DMS114 treated with DMSO at 0.1 percent for 48 hours (cell line): ENCODE measurements at regions not wholly inside any gene's neighbourhood (a gene's known extent, or its start where the extent isn't known, plus 50 kb on each side); places are given as distances from the start of the nearest gene placed in this dataset.

Source experiments
- DNase-seq: peaks from one replicate; lab custom pipeline; 2025; ENCODE audit not compliant: unreplicated experiment; lab: John Stamatoyannopoulos, UW

GRCh38 chr9:90037146-90037797 lies 432.5 kb downstream of the GADD45G start:
- DNase-seq, result no peak

GRCh38 chr9:90038763-90039162 lies 434.0 kb downstream of the GADD45G start:
- no peak for DNase-seq

GRCh38 chr9:90044263-90044662 lies 439.5 kb downstream of the GADD45G start:
- no peak for DNase-seq

- DNase-seq, result no peak
Observed at GRCh38 chr9:90044710-90045151, 439.9 kb downstream of the GADD45G start.

GRCh38 chr9:90046317-90046861 lies 441.6 kb downstream of the GADD45G start:
- no peak for DNase-seq

- no peak for DNase-seq
Observed at GRCh38 chr9:90047828-90048227, 443.0 kb downstream of the GADD45G start.

GRCh38 chr9:90052366-90052765 lies 447.6 kb downstream of the GADD45G start:
- no peak for DNase-seq

GRCh38 chr9:90053027-90053426 lies 448.2 kb downstream of the GADD45G start:
- no peak for DNase-seq

- DNase-seq, result no peak
Observed at GRCh38 chr9:90054810-90055209, 450.0 kb downstream of the GADD45G start.

- DNase-seq, result no peak
Observed at GRCh38 chr9:90055226-90055625, 450.4 kb downstream of the GADD45G start.

GRCh38 chr9:90057361-90057760 lies 452.5 kb downstream of the GADD45G start:
- DNase-seq, result no peak

- no peak for DNase-seq
Observed at GRCh38 chr9:90058182-90058763, 453.5 kb downstream of the GADD45G start.

- no peak for DNase-seq
Observed at GRCh38 chr9:90059436-90059835, 454.6 kb downstream of the GADD45G start.

- no peak for DNase-seq
Observed at GRCh38 chr9:90060256-90060655, 455.4 kb downstream of the GADD45G start.

- DNase-seq, result no peak
Observed at GRCh38 chr9:90061187-90061586, 456.4 kb downstream of the GADD45G start.

- DNase-seq, result no peak
Observed at GRCh38 chr9:90062982-90063381, 458.2 kb downstream of the GADD45G start.

- no peak for DNase-seq
Observed at GRCh38 chr9:90064248-90064647, 459.4 kb downstream of the GADD45G start.

GRCh38 chr9:90064971-90065370 lies 460.2 kb downstream of the GADD45G start:
- no peak for DNase-seq

GRCh38 chr9:90065851-90066250 lies 461.0 kb downstream of the GADD45G start:
- no peak for DNase-seq

GRCh38 chr9:90069085-90069484 lies 464.3 kb downstream of the GADD45G start:
- DNase-seq, result no peak

GRCh38 chr9:90070056-90070455 lies 465.2 kb downstream of the GADD45G start:
- no peak for DNase-seq

- no peak for DNase-seq
Observed at GRCh38 chr9:90070469-90070868, 465.7 kb downstream of the GADD45G start.
